A673 (cell line): ENCODE measurements at regions not wholly inside any gene's neighbourhood (a gene's known extent, or its start where the extent isn't known, plus 50 kb on each side); places are given as distances from the start of the nearest gene placed in this dataset.
A peak's percentile ranks its signal among the peaks of the same experiment; 100 is the strongest.

Experiments used
- BruUV-seq: library from RNA; stranded (reverse); fragments of 400-500 nt; replicated peaks from 2 replicates; lab custom pipeline; 2021; lab: Mats Ljungman, UMichigan
- CTCF ChIA-PET: fragments of 300-600 bp; sonication (Branson Sonifier 250); formaldehyde crosslinking; loops from one replicate; lab custom pipeline; 2022; ENCODE audit warnings: antibody characterized with exemption; lab: Charles Lee
- POLR2A ChIA-PET: fragments of 300-600 bp; sonication (Branson Sonifier 250); formaldehyde crosslinking; loops from one replicate; lab custom pipeline; 2022; ENCODE audit warnings: antibody characterized with exemption; ENCODE audit not compliant: low non-redundant PET; lab: Charles Lee
- DNase-seq: peaks from one replicate; pipeline ENCODE4 v3.0.0-alpha.2; 2015; ENCODE audit warnings: low spot score
- H3K27ac ChIP-seq: fragments of 200-600 bp; sonication (generic); 2 replicates; pipeline ENCODE4 v1.5.1; 2016; ENCODE audit warnings: mixed run types, low read depth, mild to moderate bottlenecking, mixed read lengths, antibody characterized with exemption, low read length; ENCODE audit not compliant: poor library complexity, severe bottlenecking
- H3K27me3 ChIP-seq: fragments of 200-600 bp; sonication (generic); replicated peaks from 2 replicates; pipeline ENCODE4 v1.6.1; 2017; ENCODE audit warnings: mixed run types, low read depth, mild to moderate bottlenecking, mixed read lengths, antibody characterized with exemption, low read length; ENCODE audit not compliant: insufficient read depth, poor library complexity
- H3K36me3 ChIP-seq: fragments of 200-600 bp; sonication (generic); 2 replicates; pipeline ENCODE4 v1.6.1; 2016; ENCODE audit warnings: mixed run types, mild to moderate bottlenecking, mixed read lengths, antibody characterized with exemption, low read length; ENCODE audit not compliant: insufficient read depth, poor library complexity, severe bottlenecking
- H3K4me1 ChIP-seq: fragments of 200-600 bp; sonication (generic); 2 replicates; pipeline ENCODE4 v1.6.1; 2017; ENCODE audit warnings: mixed run types, mild to moderate bottlenecking, mixed read lengths, antibody characterized with exemption, low read length; ENCODE audit not compliant: insufficient read depth, poor library complexity, severe bottlenecking
- H3K4me3 ChIP-seq: fragments of 200-600 bp; sonication (generic); 2 replicates; pipeline ENCODE4 v1.5.1; 2016; ENCODE audit warnings: low read depth, mixed run types, mild to moderate bottlenecking, mixed read lengths, low read length; ENCODE audit not compliant: poor library complexity, severe bottlenecking
- H3K9me3 ChIP-seq: fragments of 200-600 bp; sonication (generic); 2 replicates; pipeline ENCODE4 v1.6.1; 2016; ENCODE audit warnings: mixed run types, low read depth, mild to moderate bottlenecking, mixed read lengths, antibody characterized with exemption, low read length; ENCODE audit not compliant: poor library complexity, severe bottlenecking
- EZH2 ChIP-seq: fragments of 200-600 bp; sonication (generic); IDR thresholded peaks from 2 replicates; pipeline ENCODE4 v1.6.1; 2017; ENCODE audit warnings: borderline replicate concordance, low read depth, mild to moderate bottlenecking, mixed read lengths, antibody characterized with exemption, low read length; ENCODE audit not compliant: poor library complexity, severe bottlenecking
- intact Hi-C: fragments of 100-400 bp; cut with micrococcal nuclease; formaldehyde crosslinking; loops from one replicate; pipeline ENCODE4 v1.10.0; 2022; ENCODE audit not compliant: unreplicated experiment
- TF ChIP-seq, protein P1 (sequence below): fragments of 300-800, 200-600 bp; sonication (generic); conservative IDR thresholded peaks from 2 replicates; pipeline ENCODE4 v1.5.1; 2017; ENCODE audit warnings: low read depth, mild to moderate bottlenecking, antibody characterized with exemption, low read length, moderate library complexity, mixed read lengths

DNA sequence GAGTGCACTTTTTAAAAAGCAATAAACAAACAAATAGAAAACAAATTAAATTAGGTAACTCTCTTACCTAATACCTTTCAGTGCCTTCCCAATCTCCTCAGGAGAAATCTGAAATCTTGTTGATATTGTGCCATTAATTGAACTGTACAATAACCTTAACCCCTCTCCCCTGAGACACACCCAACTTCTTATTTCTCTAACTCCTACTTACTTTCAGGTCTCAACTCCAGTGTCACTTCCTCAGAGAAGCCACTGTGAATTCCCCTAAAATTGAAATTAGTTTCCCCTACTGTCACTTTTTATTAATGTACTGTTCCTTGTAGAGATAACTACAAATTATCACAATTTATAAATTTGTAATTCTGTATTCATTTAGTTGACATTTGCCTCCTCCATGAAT, 295.3 kb upstream of the TNC start:
- Histone ChIP-seq H3K27me3 (no peaks in the 10 kb centered on the region), H3K27ac (peak overlapping the region; percentile 99), H3K4me1 (peaks cover 52% of the 10 kb centered on the region), H3K9me3 (peaks cover 24% of the 10 kb centered on the region), H3K4me3 (no peak overlapping the region), H3K36me3 (peaks cover 4% of the 10 kb centered on the region)
- DNase-seq = peak; percentile 76
- intact Hi-C loops = loop anchor here (2.0 to 5.0 kb wide), 4 partner anchors 45 to 729 kb away; partner anchors contain the start of gene TNC
- POLR2A ChIA-PET = no interaction called here
- CTCF ChIA-PET = interaction anchor here (0.5 to 1.7 kb wide), 2 partner anchors 178 to 394 kb away, joined by 3 to 8 read pairs; no protein-coding TSS in a partner anchor
- no TSS peak for BruUV-seq
- TF ChIP-seq, protein P1, sequence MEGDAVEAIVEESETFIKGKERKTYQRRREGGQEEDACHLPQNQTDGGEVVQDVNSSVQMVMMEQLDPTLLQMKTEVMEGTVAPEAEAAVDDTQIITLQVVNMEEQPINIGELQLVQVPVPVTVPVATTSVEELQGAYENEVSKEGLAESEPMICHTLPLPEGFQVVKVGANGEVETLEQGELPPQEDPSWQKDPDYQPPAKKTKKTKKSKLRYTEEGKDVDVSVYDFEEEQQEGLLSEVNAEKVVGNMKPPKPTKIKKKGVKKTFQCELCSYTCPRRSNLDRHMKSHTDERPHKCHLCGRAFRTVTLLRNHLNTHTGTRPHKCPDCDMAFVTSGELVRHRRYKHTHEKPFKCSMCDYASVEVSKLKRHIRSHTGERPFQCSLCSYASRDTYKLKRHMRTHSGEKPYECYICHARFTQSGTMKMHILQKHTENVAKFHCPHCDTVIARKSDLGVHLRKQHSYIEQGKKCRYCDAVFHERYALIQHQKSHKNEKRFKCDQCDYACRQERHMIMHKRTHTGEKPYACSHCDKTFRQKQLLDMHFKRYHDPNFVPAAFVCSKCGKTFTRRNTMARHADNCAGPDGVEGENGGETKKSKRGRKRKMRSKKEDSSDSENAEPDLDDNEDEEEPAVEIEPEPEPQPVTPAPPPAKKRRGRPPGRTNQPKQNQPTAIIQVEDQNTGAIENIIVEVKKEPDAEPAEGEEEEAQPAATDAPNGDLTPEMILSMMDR = no peak
- TF ChIP-seq EZH2 = no peak

DNA sequence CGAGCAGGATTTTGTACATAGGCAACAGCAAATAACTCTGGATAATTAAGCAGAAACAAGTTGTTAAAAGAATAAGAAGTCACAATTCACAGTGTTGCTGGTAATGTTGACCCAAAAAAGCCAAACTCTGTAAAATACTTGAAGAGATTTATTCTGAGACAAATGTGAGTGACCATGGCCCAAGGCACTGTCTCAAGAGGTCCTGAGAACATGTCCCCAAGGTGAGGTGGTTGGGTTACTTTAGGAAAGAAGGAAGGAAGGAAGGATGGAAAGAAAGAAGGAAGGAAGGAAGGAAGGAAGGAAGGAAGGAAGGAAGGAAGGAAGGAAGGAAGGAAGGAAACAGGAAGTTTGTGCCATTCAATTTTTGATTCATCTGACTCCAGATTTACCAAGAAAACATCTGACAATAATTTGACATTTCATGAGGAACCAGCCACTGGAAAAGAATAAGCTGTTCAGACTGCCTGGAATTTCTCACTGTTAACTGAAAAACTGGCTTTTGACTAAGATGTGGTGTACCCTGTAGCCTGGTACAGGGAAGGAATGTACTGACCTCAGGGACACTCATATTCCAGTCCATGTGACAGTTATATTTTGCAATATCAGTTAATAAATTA, 295.9 kb upstream of the TNC start:
- intact Hi-C loops = loop anchor here (1.0 to 5.0 kb wide), 6 partner anchors 45 to 728 kb away; partner anchors contain the start of gene TNC
- POLR2A ChIA-PET = interaction anchor here (0.7 kb wide), 2 partner anchors 114 to 595 kb away, joined by 5 to 6 read pairs; no protein-coding TSS in a partner anchor

DNA sequence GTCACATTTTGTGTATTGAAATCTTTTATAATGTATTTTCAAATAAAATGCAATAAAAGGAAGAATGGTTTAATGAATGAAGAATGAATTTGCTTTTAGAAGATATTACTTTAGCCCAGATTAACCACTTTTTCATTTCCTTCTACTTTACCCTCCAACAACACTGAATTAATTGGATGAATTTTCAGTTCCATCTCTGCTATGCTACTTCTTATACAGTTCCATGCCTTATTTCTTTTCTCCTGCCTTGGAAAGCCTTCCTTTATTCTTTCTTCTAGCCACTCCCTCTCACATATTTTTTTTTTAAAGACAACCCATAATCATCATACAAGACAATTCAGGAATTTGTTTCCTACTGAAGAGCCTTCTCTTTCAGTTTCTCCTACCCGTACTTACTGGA, 296.6 kb upstream of the TNC start:
- ChIA-PET POLR2A (interaction anchor here (0.7 kb wide), 2 partner anchors 114 to 594 kb away, joined by 5 to 6 read pairs; no protein-coding TSS in a partner anchor), CTCF (interaction anchor here (0.7 to 1.7 kb wide), 3 partner anchors 177 to 334 kb away, joined by 3 to 8 read pairs (median 3); no protein-coding TSS in a partner anchor)
- intact Hi-C loops = loop anchor here (1.0 to 5.0 kb wide), 3 partner anchors 110 to 728 kb away; no protein-coding TSS in a partner anchor
- peak; percentile 85 for DNase-seq
- Histone ChIP-seq H3K9me3 (peaks cover 15% of the 10 kb centered on the region), H3K4me1 (peaks cover 52% of the 10 kb centered on the region), H3K27ac (peak overlapping the region; percentile 99), H3K36me3 (peaks cover 2% of the 10 kb centered on the region), H3K27me3 (no peaks in the 10 kb centered on the region), H3K4me3 (no peak overlapping the region)
- TF ChIP-seq, protein P1 = no peak
- no peak for TF ChIP-seq EZH2
- TSS peak; percentile 78 for BruUV-seq

More for the DNA sequence above, 295.9 kb upstream of the TNC start:
- DNase-seq = peak; percentile 97
- H3K27ac ChIP-seq = peak overlapping the region; percentile 99
- peaks cover 22% of the 10 kb centered on the region for H3K9me3 ChIP-seq
- H3K4me3 ChIP-seq = no peak overlapping the region
- TF ChIP-seq, protein P1 = no peak
- TF ChIP-seq EZH2 = no peak
- H3K36me3 ChIP-seq = peaks cover 4% of the 10 kb centered on the region
- H3K4me1 ChIP-seq = peaks cover 52% of the 10 kb centered on the region
- no peaks in the 10 kb centered on the region for H3K27me3 ChIP-seq
- no TSS peak for BruUV-seq
- CTCF ChIA-PET = interaction anchor here (0.5 to 1.7 kb wide), 4 partner anchors 178 to 395 kb away, joined by 3 to 8 read pairs (median 3); no protein-coding TSS in a partner anchor
